Fibroblast of pulmonary artery (primary cell): ENCODE measurements at regions not wholly inside any gene's neighbourhood (a gene's known extent, or its start where the extent isn't known, plus 50 kb on each side); places are given as distances from the start of the nearest gene placed in this dataset.

Experiments used
- DNase-seq: peaks from one replicate; pipeline ENCODE4 v3.0.0-alpha.2; 2010; ENCODE audit warnings: low read depth
- H3K4me3 ChIP-seq: replicated peaks from 2 replicates; pipeline ENCODE4 v1.5.1; 2011; ENCODE audit warnings: low read depth, mild to moderate bottlenecking, control low read depth, low read length, moderate library complexity
- CTCF ChIP-seq: IDR thresholded peaks from 2 replicates; pipeline ENCODE4 v1.5.1; 2011; ENCODE audit warnings: mild to moderate bottlenecking, control low read depth, low read length, inconsistent platforms; ENCODE audit errors: missing control alignments

GRCh38 chr14:22384974-22385526 lies 204.0 kb downstream of the DAD1 start:
- H3K4me3 ChIP-seq, result no peak overlapping the region
- no peak for DNase-seq
- no peak for TF ChIP-seq CTCF

GRCh38 chr14:22384167-22384549 lies 204.9 kb downstream of the DAD1 start:
- no peak for DNase-seq
- H3K4me3 ChIP-seq, result no peak overlapping the region
- no peak for TF ChIP-seq CTCF

- no peak overlapping the region for H3K4me3 ChIP-seq
- DNase-seq, result no peak
- no peak for TF ChIP-seq CTCF
Measured at GRCh38 chr14:22383515-22384166, 205.4 kb downstream of the DAD1 start.

GRCh38 chr14:22382955-22383354 lies 206.1 kb downstream of the DAD1 start:
- TF ChIP-seq CTCF, result no peak
- no peak overlapping the region for H3K4me3 ChIP-seq
- DNase-seq, result no peak

- TF ChIP-seq CTCF, result no peak
- no peak overlapping the region for H3K4me3 ChIP-seq
- DNase-seq, result no peak
Measured at GRCh38 chr14:22382395-22382794, 206.6 kb downstream of the DAD1 start.

GRCh38 chr14:22381766-22382165 lies 207.3 kb downstream of the DAD1 start:
- H3K4me3 ChIP-seq, result no peak overlapping the region
- DNase-seq, result no peak
- no peak for TF ChIP-seq CTCF

GRCh38 chr14:22381408-22381760 lies 207.6 kb downstream of the DAD1 start:
- DNase-seq, result no peak
- no peak overlapping the region for H3K4me3 ChIP-seq
- no peak for TF ChIP-seq CTCF
